ENCODE measurements at regions not wholly inside any gene's neighbourhood (a gene's known extent, or its start where the extent isn't known, plus 50 kb on each side); places are given as distances from the start of the nearest gene placed in this dataset.

GRCh38 chr2:145495590-145495989 lies 975.7 kb upstream of the ZEB2 start:
- DNase-seq: no peak

- no peak for DNase-seq
Observed at GRCh38 chr2:145494441-145494840, 974.5 kb upstream of the ZEB2 start.

- DNase-seq: no peak
Observed at GRCh38 chr2:145488571-145488970, 968.7 kb upstream of the ZEB2 start.

GRCh38 chr2:145484448-145485097 lies 964.7 kb upstream of the ZEB2 start:
- DNase-seq: no peak

- DNase-seq: no peak
Observed at GRCh38 chr2:145483854-145484253, 963.9 kb upstream of the ZEB2 start.

- DNase-seq: no peak
Observed at GRCh38 chr2:145481334-145481922, 961.5 kb upstream of the ZEB2 start.

GRCh38 chr2:145464866-145465265 lies 944.9 kb upstream of the ZEB2 start:
- DNase-seq: no peak

- DNase-seq: no peak
Observed at GRCh38 chr2:145460112-145460511, 940.2 kb upstream of the ZEB2 start.

- DNase-seq: no peak
Observed at GRCh38 chr2:145431181-145431951, 911.4 kb upstream of the ZEB2 start.

GRCh38 chr2:145423809-145424208 lies 903.9 kb upstream of the ZEB2 start:
- no peak for DNase-seq

GRCh38 chr2:145422576-145422975 lies 902.7 kb upstream of the ZEB2 start:
- DNase-seq: no peak

- no peak for DNase-seq
Observed at GRCh38 chr2:145421841-145422240, 901.9 kb upstream of the ZEB2 start.

- DNase-seq: no peak
Observed at GRCh38 chr2:145416640-145417039, 896.7 kb upstream of the ZEB2 start.

GRCh38 chr2:145415151-145415550 lies 895.2 kb upstream of the ZEB2 start:
- DNase-seq: no peak

- no peak for DNase-seq
Observed at GRCh38 chr2:145413261-145414030, 893.5 kb upstream of the ZEB2 start.

- DNase-seq: no peak
Observed at GRCh38 chr2:145412155-145412554, 892.2 kb upstream of the ZEB2 start.

GRCh38 chr2:145411493-145411892 lies 891.6 kb upstream of the ZEB2 start:
- no peak for DNase-seq

- DNase-seq: no peak
Observed at GRCh38 chr2:145410086-145410485, 890.2 kb upstream of the ZEB2 start.

- DNase-seq: no peak
Observed at GRCh38 chr2:145408980-145409379, 889.1 kb upstream of the ZEB2 start.

- no peak for DNase-seq
Observed at GRCh38 chr2:145404690-145405089, 884.8 kb upstream of the ZEB2 start.

- DNase-seq: no peak
Observed at GRCh38 chr2:145402706-145403277, 882.9 kb upstream of the ZEB2 start.

- DNase-seq: no peak
Observed at GRCh38 chr2:145399131-145399530, 879.2 kb upstream of the ZEB2 start.

GRCh38 chr2:145394181-145394580 lies 874.3 kb upstream of the ZEB2 start:
- no peak for DNase-seq
